ENCODE measurements at regions not wholly inside any gene's neighbourhood (a gene's known extent, or its start where the extent isn't known, plus 50 kb on each side); places are given as distances from the start of the nearest gene placed in this dataset.
"Not testable (repeated sequence)": the region's sequence is repeated elsewhere in the genome, so short reads cannot be mapped to it uniquely, and the experiment has no call there.

DNA sequence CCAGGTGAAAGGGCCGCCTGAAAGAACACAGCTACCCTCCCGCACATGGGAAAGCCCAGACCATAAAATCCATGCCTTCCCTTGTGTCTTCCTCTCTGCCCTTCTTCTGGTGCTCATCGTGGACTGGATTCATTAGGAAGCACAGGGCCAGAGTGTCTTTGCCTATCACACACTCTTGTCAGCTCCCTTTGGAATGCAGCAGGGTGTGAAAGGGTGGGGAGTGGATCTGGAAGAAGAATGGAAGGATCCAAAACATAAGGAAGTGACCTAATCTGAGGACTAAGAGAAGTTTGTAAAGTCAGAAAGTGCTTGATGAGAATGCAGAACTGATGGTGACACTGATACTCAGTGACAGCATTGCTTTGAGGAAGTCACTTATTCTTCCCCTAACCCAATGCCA is 1147.3 kb upstream of the GOT2 start:
- DNase-seq (ENCODE audit: low read depth in 2 of 2) = no peak

DNA sequence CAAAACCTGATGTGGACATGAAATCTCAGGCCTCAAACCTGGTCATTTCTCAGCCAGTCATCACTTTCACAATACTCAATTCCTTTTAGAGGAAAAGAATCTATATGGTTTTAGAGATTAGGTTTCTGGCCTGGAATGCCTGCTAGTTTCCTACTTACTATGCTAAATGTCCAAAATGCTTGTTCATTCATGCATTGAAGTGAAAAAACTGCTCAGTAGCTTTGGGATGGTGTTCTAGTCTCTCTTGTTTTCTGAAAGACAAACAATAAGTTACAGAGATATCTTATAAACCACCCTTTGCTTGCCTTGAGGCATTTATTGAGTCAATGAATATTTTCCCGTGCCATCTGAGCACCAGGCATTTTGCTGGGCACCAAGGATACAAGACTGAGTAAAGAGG is 1146.5 kb upstream of the GOT2 start:
- no peak for DNase-seq (ENCODE audit: low read depth in 2 of 2)

DNA sequence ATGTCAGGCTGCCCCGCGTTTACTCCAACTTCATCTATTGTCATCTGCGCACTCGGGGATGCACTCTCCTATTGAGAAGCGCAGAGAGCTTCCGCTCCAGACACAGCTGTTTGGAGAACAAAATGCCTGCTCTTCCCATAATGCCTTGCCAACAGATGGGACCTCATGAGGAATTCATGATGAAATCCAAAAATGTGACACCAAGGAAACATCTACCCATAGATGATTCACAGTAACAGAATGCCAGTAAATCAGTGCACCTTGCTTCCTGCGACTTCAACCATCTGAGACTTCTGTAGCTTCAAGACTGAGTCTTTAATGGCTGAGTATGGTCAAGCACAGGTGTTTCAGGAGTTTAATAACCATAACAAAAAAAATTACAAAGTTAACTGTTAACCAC is 1144.9 kb upstream of the GOT2 start:
- no peak for DNase-seq (ENCODE audit: low read depth in 2 of 2)

DNA sequence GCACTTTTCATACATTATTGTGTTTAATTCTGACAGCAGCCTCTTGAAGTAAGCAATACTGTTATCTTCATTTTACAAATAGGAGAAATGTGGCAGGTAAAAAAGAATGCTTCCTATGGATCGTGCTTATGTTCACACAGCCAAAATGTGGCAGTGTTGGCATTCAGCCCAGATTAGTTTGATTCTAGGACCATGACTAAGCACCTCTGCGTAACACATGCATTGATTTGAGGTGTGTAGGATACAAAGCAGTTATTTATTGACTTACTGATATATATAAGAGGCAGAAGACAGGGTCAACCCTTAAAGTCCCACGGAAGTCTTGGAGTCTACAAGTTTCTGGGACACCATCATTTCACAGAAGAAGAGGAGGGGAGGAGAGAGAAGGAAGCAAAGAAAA is 1144.4 kb upstream of the GOT2 start:
- DNase-seq (ENCODE audit: low read depth in 2 of 2) = no peak

DNA sequence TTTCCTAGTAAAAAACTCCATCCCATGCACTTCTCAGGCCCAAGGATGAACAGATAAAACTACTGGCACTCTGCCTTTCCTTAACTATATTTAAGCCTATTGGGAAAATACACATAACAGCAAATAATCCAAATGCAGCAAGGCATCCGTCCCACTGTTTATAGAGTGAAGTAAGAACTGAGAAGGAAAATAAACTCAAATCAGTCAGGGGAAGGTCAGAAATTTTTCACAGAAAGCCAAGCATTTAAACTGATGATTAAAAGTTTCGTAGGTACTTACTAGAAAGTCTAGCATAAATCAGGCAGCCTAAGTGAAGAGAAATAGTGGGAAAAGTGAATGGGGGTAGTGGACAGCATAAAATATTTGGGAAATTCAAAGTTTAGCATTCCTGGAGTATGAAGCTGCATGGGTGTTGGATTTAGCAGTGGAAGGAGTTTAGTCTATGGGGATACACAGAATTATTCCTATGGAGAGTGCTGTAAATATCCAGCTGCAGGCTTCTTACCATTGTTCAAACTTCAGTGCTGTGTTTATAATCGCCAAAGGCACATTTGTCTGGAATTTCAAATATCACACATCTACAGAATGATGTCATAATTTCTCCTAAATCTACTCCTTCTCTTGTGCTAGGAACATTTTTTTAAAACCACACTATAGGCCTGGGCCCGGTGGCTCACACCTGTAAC is 1131.0 kb upstream of the GOT2 start:
- no peak for DNase-seq (ENCODE audit: low read depth in 2 of 2)

GRCh38 chr16:59859676-59860402 is 1125.7 kb upstream of the GOT2 start:
- DNase-seq (ENCODE audit: low read depth in 2 of 2) = no peak

DNA sequence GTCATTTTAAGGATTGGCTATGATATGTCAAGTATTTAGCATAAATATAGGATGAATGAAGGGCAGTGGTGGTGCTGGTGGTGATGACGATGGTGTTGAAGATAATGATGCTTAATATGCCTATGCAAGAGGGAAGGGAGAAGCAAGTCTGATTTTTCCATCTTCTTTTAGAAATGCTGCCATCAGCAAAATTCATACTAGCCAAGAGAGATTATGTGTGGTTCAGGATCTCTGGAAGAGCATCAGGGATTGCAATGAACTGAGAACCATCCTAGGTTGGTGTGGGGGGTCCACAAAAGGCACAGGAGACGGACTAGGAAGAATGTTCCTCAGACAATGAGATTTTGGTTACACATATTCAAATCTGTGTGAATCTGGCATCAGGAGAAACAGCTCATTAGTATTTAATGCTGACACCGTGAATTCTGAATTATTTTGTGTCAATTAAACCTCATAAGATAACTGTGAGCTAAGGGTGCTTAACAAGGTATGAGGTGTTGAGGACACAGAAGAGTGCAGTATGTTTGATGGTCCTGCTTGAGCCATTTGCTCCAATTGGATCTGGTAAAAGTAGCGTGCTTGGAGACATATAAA is 1120.8 kb upstream of the GOT2 start:
- DNase-seq (ENCODE audit: low read depth in 2 of 2) = no peak

DNA sequence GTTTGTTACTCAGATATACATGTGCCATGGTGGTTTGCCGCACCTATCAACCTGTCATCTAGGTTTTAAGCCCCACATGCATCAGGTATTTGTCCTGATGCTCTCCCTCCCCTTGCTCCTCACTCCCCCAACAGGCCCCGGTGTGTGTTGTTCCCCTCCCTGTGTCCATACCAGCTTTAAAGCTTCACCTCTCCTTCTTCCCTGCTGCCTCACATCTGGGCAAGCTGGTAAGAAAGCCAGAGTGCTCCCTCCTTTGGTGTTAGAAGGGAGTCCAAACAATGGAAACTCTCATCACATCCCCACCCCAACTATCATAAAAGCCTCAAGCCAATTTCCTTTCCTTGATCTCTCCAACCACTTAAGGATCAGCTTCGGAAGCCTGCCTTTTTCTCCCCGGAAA is 1115.6 kb upstream of the GOT2 start:
- DNase-seq (ENCODE audit: low read depth in 2 of 2) = no peak

DNA sequence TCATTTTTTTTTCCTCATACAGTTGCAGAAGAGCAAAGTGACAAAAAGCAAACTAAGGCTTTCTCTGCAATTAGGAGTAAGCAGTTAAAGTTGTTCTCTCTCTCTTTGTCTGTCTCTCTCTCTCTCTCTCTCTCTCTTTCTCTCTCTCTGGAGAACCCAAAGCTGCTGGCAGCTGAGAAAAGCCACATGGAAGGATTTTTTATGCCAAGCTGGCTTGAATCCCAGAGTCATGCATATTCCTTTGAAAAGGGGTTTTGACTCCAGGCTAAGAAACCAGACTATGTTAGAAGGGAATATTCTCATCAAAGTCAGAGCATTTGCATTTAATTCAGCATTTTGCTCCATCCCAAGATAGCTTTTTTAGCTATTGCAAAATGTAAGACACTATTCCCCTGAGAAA is 1114.2 kb upstream of the GOT2 start:
- DNase-seq (ENCODE audit: low read depth in 2 of 2) = no peak

DNA sequence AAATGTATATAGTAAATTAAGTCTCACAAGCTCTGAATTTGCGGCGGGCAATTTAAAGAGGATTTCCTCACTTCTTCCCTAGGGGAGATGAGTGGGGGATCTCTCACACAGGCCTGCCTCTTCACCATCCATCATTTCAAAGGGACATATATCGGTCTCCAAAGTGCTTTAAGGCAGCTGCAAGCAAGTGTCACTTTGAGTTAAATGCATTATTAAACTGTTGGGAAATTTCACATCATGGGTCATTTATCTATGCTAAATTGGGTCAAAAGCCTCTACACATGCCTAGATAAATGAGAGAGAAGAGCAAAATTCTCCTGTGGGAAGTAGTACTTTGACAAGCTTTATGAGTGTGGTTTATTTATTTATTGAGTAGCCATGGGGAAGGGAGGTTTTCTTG is 1106.1 kb upstream of the GOT2 start:
- DNase-seq (ENCODE audit: low read depth in 2 of 2) = no peak

DNA sequence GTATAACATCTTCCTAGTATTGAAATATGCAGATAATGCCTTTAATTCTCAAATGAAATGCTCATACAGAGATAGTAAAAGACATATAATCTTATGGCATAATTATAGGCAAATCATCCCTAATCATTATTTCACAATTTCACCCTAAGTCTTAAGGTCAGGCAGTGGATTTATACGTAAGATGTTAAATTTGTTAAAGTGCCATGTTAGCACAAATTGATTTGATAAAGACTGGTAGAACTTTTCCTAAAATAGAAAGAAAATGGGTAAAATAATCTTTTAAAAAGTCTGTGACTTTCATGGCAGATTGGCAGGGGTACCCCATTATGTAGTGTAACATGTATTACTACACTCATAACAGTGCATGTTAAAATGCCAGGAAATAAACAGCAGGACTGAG is 1092.7 kb upstream of the GOT2 start:
- no peak for DNase-seq (ENCODE audit: low read depth in 2 of 2)

GRCh38 chr16:59809488-59809887 is 1075.4 kb upstream of the GOT2 start:
- not testable (repeated sequence) for DNase-seq (ENCODE audit: low read depth in 2 of 2)

- DNase-seq (ENCODE audit: low read depth in 2 of 2) = no peak
These were observed 1049.1 kb upstream of the GOT2 start for GRCh38 chr16:59783191-59783590.

DNA sequence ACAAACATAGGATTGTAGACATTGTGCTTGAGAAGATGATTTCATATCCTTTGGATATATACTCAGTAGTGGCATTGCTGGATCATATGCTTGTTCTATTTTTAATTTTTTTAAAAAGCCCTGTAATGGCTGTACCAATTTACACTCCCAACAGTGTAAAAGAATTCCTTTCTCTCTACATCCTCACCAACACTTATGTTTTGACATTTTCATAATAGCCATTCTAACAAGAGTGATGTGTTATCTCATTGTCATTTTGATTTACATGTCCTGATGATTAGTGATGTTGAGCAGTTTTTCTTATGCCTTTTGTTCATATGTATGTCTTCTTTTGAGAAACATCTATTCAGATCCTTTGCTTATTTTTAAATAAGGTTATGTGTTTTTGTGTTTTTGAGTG is 1039.2 kb upstream of the GOT2 start:
- DNase-seq (ENCODE audit: low read depth in 2 of 2) = no peak

- DNase-seq (ENCODE audit: low read depth in 2 of 2) = no peak
These were observed 1025.2 kb upstream of the GOT2 start for GRCh38 chr16:59759296-59759695.

GRCh38 chr16:59758848-59759247 is 1024.7 kb upstream of the GOT2 start:
- DNase-seq (ENCODE audit: low read depth in 2 of 2) = no peak

- DNase-seq (ENCODE audit: low read depth in 2 of 2) = no peak
These were observed 1020.7 kb upstream of the GOT2 start for GRCh38 chr16:59754854-59755253.

- no peak for DNase-seq (ENCODE audit: low read depth in 2 of 2)
These were observed 1015.7 kb upstream of the GOT2 start for GRCh38 chr16:59749662-59750336.

- DNase-seq (ENCODE audit: low read depth in 2 of 2) = no peak
These were observed 1014.4 kb upstream of the GOT2 start for GRCh38 chr16:59748531-59748930.

DNA sequence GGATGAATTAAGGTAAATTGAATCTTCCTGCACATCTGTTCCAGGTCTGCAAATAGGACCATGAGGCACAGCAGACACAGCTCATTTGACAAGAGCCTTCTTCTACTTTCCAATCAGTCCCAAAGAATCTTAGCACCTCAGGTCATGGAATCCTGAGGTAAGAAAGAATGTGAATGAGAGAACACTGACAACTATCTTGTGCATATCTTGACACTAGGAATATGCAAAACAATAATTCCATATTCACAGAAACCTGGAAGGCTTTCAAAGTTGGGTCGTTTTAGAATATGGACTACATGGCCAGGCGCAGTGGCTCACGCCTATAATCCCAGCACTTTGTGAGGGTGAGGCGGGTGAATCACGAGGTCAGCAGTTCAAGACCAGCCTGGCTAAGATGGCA is 1009.4 kb upstream of the GOT2 start:
- DNase-seq (ENCODE audit: low read depth in 2 of 2) = no peak

GRCh38 chr16:59740858-59741257 is 1006.7 kb upstream of the GOT2 start:
- no peak for DNase-seq (ENCODE audit: low read depth in 2 of 2)

- no peak for DNase-seq (ENCODE audit: low read depth in 2 of 2)
These were observed 1003.2 kb upstream of the GOT2 start for GRCh38 chr16:59737274-59737673.

DNA sequence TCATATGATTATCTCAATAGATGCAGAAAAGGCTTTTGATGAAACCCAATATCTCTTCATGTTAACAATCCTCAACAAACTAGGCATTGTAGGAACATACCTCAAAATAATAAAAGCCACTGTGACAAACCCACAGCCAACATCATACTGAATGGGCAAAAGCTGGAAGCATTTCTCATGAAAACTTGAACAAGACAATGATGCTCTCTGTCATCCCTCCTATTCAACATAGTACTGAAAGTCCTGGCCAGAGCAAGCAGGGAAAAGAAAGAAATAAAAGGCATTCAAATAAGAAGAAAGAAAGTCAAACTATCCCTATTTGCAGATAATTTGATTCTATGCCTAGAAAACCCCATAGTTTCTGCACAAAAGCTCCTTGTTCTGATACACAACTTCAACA is 999.2 kb upstream of the GOT2 start:
- no peak for DNase-seq (ENCODE audit: low read depth in 2 of 2)

All from stimulated activated CD4-positive, alpha-beta T cell treated with anti-CD3 and anti-CD28 coated beads, Interleukin-1b, Interleukin-23, amount 100 ng/mL, for 1 hour (primary cell).